Skeletal muscle tissue (tissue), 3 donors: ENCODE measurements at regions not wholly inside any gene's neighbourhood (a gene's known extent, or its start where the extent isn't known, plus 50 kb on each side); places are given as distances from the start of the nearest gene placed in this dataset.
A peak's percentile ranks its signal among the peaks of the same experiment; 100 is the strongest.

Source experiments
- H3K27ac ChIP-seq: one replicate; pipeline ENCODE4 v1.7.0; 2013; ENCODE audit warnings: mild to moderate bottlenecking, low read depth, low read length, inconsistent platforms
- H3K27me3 ChIP-seq, 3 donors: one replicate each; pipeline ENCODE4 v1.7.0; 2013; ENCODE audit warnings: low read length in 3 of 3; ENCODE audit not compliant: control insufficient read depth in 3 of 3, insufficient read depth in 3 of 3
- H3K36me3 ChIP-seq, 3 donors: one replicate each; pipeline ENCODE4 v1.7.0; 2013; ENCODE audit warnings: low read length in 3 of 3; ENCODE audit not compliant: control insufficient read depth in 3 of 3, insufficient read depth in 3 of 3
- H3K4me1 ChIP-seq, 3 donors: one replicate each; pipeline ENCODE4 v1.7.0; 2013; ENCODE audit warnings: low read length in 3 of 3, mild to moderate bottlenecking in 3 of 3; ENCODE audit not compliant: control insufficient read depth in 3 of 3, insufficient read depth in 3 of 3
- H3K4me3 ChIP-seq, 3 donors: one replicate each; pipeline ENCODE4 v1.7.0; 2013; ENCODE audit warnings: low read length in 3 of 3
- H3K9ac ChIP-seq, 3 donors: one replicate each; pipeline ENCODE4 v1.7.0; 2013; ENCODE audit warnings: low read length in 3 of 3, mild to moderate bottlenecking in 3 of 3, moderate library complexity in 2 of 3, low read depth in 1 of 3
- H3K9me3 ChIP-seq, 3 donors: one replicate each; pipeline ENCODE4 v1.7.0; 2013; ENCODE audit warnings: low read length in 3 of 3; ENCODE audit not compliant: control insufficient read depth in 3 of 3
- donor health status: Osteomylitis.

DNA sequence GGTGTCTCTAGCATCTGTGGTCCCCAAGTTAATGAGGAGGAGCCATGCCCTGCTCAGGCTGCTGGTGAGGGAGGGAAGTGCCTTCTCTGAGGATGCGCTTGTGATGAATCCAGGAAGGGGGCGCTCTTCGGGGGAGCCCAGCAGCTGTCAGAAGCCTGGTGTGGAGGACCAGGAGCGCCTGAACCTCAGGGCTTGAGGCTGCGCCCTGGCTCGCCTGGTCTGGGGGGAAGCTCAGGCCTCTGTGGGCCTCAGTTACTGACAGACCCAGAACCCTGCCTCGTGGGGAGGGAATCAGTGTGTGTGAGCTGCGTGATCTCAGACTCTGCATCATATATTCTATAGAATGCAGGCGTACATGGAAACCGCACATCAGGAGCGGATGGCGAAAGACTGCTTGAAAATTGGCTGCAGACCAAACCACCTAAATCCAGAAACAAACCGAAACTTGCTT, 126.1 kb downstream of the SEC14L1 start:
- Histone ChIP-seq H3K27me3 (no peaks in the 10 kb centered on the region), H3K36me3 (no peaks in the 10 kb centered on the region), H3K4me3 (no peak overlapping the region), H3K9me3 (no peaks in the 10 kb centered on the region), H3K9ac (no peak overlapping the region), H3K27ac (no peak overlapping the region), H3K4me1 (no peaks in the 10 kb centered on the region)

DNA sequence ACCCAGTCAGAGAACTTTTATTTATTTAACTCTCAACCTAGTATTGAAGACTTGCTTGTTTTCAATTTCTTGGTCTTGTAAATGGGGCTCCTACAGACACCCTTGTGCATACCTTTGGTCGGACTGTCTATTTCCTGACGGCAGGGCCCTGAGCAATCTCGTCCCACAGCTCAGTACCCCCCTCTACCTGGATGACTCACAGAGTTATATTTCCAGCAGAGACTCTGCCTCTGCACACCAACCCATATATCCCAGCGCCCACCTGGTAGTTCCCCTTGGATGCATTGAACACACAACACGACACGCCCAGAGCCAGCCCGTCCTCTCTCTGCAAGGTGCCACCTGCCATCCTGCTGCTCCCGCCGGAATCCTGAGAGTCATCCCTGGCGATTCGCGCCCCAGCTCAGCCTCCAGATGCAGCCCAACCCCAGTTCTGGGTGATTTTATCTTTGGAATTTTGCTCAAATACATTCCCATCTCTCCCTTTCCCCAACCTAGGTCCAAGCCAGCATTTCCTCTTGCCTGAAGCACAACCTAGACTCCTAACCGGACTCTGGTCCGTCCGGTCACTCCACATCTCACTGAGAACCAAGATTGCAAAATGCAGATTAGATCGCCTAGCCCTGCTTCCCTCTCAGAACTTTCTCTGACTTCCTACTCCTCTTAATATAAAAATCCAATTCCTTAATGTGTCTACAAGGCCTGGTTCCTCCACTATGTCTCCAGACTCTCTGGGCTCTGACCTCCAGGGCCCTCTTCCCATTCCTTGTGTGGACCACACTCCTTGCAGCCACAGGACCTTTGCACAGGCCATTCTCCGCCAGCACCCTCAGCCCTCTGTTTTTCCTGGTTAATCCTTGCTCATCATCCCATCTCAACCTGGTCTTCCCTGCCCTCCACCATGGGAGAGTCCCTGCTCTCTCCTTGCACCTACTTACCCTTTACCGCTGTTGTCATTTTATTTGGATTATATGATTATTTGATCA, 129.2 kb downstream of the SEC14L1 start:
- H3K27ac ChIP-seq, result no peak overlapping the region
- no peaks in the 10 kb centered on the region for H3K27me3 ChIP-seq
- no peaks in the 10 kb centered on the region for H3K36me3 ChIP-seq
- H3K9me3 ChIP-seq, result no peaks in the 10 kb centered on the region
- no peaks in the 10 kb centered on the region for H3K4me1 ChIP-seq
- no peak overlapping the region for H3K9ac ChIP-seq
- no peak overlapping the region for H3K4me3 ChIP-seq

DNA sequence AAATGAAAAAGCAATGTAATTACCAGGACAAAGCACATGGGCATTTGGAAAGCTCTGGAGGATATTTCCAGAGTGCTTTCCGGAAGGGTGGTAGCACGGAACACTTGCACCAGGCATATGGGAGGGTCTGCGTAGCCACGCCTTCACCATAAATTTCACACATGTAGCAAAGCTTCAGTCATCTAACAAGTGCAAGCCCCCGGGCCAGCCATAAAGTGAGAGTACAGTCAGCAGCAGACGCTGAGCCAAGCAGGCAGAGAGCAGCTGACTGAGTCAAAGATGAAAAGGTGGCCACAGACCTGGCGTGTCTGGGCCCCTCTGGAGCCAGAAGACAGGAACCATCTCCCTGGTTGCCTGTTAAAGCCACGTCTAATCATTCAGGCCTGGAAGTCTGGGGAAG, 130.6 kb downstream of the SEC14L1 start:
- H3K27ac ChIP-seq, result no peak overlapping the region
- no peak overlapping the region for H3K4me3 ChIP-seq
- H3K27me3 ChIP-seq, result peaks cover 0 to 5% (median 0%) of the 10 kb centered on the region in 3 donors
- no peak overlapping the region for H3K9ac ChIP-seq
- no peaks in the 10 kb centered on the region for H3K9me3 ChIP-seq
- H3K4me1 ChIP-seq, result no peaks in the 10 kb centered on the region
- H3K36me3 ChIP-seq, result no peaks in the 10 kb centered on the region

DNA sequence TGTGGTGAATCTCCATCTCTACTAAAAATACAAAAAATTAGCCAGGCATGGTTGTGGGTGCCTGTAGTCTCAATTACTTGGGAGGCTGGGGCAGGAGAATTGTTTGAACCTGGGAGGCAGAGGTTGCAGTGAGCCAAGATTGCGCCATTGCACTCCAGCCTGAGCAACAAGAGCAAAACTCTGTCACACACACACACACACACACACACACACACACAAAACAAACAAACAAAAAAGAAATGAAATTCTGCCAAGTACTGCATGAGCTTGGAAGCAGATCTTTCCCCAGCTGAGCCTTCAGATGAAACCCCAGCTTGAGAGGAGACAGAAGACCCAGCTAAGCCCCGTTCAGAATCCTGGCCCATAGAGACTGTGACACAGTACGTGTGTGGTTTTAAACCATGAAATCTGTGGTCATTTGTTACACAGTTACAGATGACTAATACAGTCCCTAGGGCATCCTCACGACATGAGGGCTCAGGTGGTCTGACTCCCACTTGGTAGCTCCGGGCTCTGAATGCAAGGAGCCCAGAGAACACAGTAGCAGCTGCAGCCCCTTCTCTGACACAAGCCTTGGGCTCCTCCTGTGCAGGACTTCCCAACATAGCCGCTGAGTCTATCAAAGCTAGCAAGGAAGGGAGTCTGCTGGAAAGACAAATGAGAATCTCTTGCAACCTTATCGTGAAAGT, 132.8 kb downstream of the SEC14L1 start:
- no peak overlapping the region for H3K9ac ChIP-seq
- H3K9me3 ChIP-seq, result no peaks in the 10 kb centered on the region
- no peaks in the 10 kb centered on the region for H3K4me1 ChIP-seq
- H3K27ac ChIP-seq, result no peak overlapping the region
- no peaks in the 10 kb centered on the region for H3K36me3 ChIP-seq
- peaks cover 0 to 5% (median 0%) of the 10 kb centered on the region in 3 donors for H3K27me3 ChIP-seq
- H3K4me3 ChIP-seq, result no peak overlapping the region

DNA sequence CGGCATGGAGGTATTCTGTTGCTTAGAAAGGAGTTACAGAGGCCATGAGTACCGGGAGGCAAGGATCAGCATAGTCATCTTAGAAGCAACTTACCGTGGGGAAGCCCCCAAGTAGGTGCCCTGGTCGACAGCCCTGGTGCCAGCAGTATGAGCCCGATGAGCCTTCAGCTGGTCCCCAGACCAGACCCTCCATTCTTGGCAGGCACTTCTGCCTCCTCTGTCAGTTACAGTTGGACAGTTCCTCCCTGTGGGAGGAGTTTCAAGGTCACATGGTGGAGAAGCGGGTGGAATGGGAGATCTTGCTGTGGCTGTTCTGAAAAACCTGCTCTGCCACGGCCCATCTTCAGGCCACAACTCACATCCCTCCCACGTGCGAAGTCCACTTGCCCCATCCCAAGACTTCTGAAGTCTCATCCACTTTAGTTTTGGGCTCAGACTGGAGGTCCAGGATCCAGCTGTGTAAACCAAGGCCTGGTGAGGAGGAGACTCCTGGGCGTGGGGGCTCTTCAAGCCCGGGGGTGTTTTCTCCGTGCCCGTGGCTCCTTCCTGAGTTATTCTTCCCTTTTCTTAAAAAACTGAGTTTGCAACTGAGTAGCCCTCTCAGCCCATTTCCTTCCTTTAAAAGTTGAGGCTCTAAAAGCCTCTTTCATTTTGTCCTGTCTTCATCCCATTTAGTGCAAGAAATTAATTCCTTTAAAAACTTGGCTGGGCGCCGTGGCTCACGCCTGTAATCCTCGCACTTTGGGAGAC, 133.5 kb downstream of the SEC14L1 start:
- Histone ChIP-seq H3K36me3 (no peaks in the 10 kb centered on the region), H3K27me3 (peaks cover 0 to 5% (median 0%) of the 10 kb centered on the region in 3 donors), H3K9me3 (no peaks in the 10 kb centered on the region), H3K9ac (no peak overlapping the region), H3K4me1 (no peaks in the 10 kb centered on the region), H3K27ac (no peak overlapping the region), H3K4me3 (no peak overlapping the region)

- no peak overlapping the region for H3K27ac ChIP-seq
- peaks cover 0 to 11% (median 7%) of the 10 kb centered on the region in 3 donors for H3K27me3 ChIP-seq
- no peak overlapping the region for H3K4me3 ChIP-seq
- no peaks in the 10 kb centered on the region for H3K36me3 ChIP-seq
- peak overlapping the region in 1 of 3 donors; percentile 33 for H3K9ac ChIP-seq
- H3K4me1 ChIP-seq, result peaks cover 6 to 21% (median 20%) of the 10 kb centered on the region in 3 donors
- no peaks in the 10 kb centered on the region for H3K9me3 ChIP-seq
Observed at GRCh38 chr17:77279448-77280303, 138.9 kb downstream of the SEC14L1 start.

DNA sequence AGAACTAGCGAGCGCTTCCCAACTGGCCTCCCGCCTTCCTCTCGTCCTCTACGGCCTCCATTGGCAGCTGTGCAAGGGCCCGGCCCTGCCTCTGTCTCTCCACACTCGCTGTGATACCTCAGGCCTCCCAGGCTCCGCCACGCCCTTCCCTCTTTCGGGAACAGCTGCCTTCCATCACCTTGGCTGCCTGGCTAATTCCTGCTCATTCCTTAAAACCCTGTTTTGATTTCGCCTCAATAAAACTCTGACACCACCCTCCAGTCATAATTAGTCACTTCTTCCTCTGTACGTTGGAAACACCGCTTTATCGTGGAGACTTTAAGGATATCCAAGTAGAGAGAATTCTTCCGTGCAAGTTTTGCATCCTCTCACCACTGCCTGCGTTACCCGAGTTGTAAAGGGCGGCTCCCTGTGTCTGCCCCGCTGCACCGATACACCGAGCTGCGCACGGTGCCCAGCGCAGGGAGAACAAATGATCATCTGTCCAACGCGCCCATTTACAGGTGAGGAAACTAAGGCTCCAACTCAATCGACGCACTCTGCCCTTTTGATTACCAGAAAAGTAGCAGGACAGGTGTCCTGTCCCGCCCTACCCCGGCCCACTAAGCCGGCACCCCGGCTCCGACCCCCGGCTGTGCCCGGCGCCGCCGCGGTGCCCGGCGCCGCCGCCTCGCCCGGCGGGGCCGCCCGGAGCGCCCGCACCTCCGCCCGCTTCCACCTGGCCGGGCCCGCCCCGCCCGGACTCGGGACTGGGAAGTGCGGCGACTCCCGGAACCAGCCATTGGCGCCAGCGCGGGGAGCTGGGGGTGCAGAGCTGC, 139.7 kb downstream of the SEC14L1 start:
- Histone ChIP-seq H3K27me3 (peaks cover 0 to 10% (median 7%) of the 10 kb centered on the region in 3 donors), H3K9ac (peak overlapping the region in 1 of 3 donors; percentile 33), H3K9me3 (no peaks in the 10 kb centered on the region), H3K36me3 (no peaks in the 10 kb centered on the region), H3K27ac (no peak overlapping the region), H3K4me3 (peak overlapping the region; percentile 24 to 41 (median 40)), H3K4me1 (peaks cover 6 to 27% (median 24%) of the 10 kb centered on the region in 3 donors)

DNA sequence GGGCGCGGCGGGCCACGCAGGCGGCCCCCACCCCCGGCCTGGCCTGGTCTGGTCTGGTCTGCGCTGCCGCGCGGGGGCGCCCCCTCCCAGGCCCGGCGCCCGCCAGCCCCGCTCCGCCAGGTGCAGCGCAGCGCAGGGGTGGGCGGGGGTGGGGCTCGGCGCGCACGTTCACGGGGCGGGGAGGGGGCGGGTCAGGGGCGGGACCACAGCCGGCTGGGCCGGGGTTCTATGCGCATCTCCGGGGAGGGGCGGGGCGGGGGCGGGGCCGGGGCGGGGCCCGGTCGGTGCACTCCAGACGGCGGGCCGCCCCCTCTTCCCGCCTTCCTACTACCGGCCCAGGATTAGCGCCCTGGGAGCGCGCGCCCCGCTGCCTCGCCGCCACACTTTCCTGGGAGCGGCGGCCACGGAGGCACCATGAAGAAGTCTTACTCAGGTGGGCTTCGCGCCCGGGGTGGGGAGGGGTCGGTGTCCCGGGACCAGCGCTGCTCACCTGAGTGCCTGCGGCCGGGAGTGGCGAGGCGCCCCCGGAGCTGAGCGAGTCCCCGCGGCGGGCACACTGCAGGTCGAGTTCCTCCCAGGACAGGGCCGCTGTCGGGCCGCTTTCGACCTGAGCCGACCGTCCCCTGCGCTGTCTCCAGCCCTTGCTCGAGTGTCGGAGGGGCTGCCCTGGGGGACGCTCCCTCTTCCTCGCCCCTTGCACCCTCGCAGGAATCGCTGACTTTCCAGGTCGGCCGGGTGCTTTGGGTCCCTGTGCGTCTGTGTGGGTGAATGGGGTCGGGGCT, 140.5 kb downstream of the SEC14L1 start:
- Histone ChIP-seq H3K4me3 (peak overlapping the region; percentile 43 to 67 (median 66)), H3K9me3 (no peaks in the 10 kb centered on the region), H3K9ac (peak overlapping the region in 2 of 3 donors; percentile 45 to 74), H3K27ac (no peak overlapping the region), H3K36me3 (no peaks in the 10 kb centered on the region), H3K4me1 (peaks cover 13 to 35% (median 32%) of the 10 kb centered on the region in 3 donors), H3K27me3 (peaks cover 0 to 13% (median 7%) of the 10 kb centered on the region in 3 donors)
